ENCODE measurements at regions not wholly inside any gene's neighbourhood (a gene's known extent, or its start where the extent isn't known, plus 50 kb on each side); places are given as distances from the start of the nearest gene placed in this dataset.
"Not testable (repeated sequence)": the region's sequence is repeated elsewhere in the genome, so short reads cannot be mapped to it uniquely, and the experiment has no call there.

- no peak for DNase-seq
Measured at GRCh38 chr7:136303162-136303561, 326.0 kb upstream of the MTPN start.

- no peak for DNase-seq
Measured at GRCh38 chr7:136302049-136302448, 324.9 kb upstream of the MTPN start.

GRCh38 chr7:136294977-136295376 lies 317.8 kb upstream of the MTPN start:
- DNase-seq: no peak

DNA sequence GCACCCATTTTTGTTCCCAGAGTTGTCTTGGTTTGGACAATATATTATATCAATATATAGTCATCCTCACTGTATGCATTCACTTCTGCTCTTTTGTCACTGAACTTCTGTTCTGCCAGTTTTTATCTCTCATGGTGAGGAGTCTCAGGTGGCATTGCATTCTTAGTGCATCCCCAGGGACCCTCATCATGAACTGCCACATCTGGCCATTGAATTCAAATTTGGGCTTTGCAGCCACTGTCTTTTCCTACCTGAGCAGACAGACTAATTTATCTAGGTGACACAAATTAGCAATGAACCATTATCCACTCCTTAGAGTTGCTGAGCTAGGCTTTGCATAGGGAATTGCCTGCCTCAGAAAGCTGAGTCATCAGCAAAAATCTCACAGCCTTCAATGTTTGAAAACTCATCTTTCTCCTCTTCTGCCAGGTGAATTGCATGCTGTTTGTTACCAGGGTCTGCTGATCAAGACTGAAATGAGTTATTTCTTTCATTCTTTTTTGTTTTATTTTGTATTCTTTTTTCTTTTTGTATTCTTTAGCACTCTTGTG lies 316.8 kb upstream of the MTPN start:
- no peak for DNase-seq

DNA sequence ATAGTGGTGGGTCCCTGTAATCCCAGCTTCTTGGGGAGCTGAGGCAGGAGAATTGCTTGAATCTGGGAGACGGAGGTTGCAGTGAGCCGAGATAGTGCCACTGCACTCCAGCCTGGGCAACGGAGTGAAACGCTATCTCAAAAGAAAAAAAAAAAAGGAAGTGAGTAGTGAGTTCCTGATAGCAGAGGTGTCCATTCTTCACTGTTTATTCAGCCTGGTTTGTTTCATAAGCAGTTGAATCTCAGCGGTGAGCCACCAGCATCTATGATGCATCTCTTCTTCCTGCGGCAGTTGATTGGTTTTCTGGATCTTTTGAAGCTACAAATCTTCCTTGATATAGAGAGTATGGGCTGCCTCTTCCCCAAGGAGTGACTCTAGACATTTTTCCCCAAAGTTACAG lies 316.1 kb upstream of the MTPN start:
- DNase-seq: no peak

GRCh38 chr7:136292365-136292764 lies 315.2 kb upstream of the MTPN start:
- DNase-seq: no peak

DNA sequence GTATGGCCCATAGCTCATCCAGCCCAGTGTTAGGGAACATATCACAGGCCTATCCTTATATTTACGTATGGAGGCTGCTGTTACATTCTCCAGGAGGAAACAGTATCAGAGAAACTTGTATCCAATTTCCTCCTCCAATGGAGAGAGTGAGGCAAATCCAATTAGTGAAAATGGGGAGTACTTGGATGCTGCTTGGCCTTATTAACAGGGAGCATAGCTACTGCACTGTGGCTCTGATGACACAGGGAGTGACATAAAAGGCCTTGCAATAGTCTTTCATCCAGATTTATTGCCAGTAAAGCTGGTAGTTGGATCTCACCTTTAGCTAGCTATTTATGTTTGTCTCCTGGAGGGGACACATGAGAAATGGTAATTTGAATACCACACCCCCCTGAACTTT lies 313.2 kb upstream of the MTPN start:
- DNase-seq: no peak

DNA sequence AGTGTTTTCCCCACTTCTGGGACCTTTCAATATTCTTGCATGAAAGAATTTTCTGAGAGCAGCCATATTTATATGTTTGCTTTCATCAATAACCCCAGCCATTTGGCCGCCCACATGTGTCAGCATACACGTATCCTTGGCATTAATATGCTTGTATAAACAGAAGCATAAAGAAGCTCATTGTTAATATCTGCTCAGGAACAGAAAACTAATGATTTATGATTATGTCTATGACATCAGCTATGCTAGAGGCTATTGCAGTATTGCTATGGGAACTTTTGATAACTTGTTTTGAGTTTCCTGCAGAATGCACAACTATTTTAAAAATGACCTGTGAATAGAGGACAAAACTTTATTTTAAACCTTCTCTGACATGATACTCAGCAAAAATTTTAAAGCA lies 300.9 kb upstream of the MTPN start:
- peak; percentile 53 for DNase-seq

GRCh38 chr7:136275794-136276193 lies 298.6 kb upstream of the MTPN start:
- DNase-seq: no peak

GRCh38 chr7:136274636-136275345 lies 297.6 kb upstream of the MTPN start:
- DNase-seq: no peak

DNA sequence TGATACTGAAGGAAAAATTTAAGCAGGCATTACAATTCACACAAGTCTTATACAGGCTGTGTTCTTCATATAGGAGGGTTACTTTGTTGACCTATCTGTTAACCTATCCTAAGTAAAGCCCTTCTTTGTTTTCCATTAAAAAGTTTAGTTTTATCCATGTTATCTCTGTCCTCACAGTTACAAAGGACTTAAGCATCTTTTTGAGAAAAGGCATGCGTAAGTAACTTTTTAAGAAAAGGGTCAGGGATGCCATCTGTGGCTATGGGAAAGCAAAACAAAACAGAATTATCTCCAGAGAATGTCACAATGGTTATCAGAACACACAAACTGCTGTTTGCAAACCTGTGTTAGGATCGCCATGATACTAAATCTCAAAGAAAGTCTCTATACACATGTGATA lies 295.8 kb upstream of the MTPN start:
- no peak for DNase-seq

DNA sequence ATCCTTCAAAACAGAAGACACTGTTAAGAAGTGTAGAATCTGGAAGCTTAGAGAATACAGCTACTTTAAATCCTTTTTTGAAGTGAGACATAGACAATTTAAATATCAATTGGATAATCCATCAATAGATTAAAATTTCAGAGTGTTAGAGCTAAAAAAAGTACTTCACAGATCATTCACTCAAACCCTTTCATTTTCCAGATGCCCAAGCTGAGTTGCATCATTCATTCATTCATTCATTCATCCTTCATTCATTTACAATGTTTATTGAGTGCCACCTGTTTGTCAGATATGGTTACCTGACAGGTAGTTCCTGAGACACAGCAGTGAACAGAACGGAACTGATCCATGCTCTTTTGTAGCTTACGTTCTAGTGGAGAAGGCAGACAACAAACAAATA lies 290.7 kb upstream of the MTPN start:
- DNase-seq: no peak

GRCh38 chr7:136266457-136266856 lies 289.3 kb upstream of the MTPN start:
- no peak for DNase-seq

DNA sequence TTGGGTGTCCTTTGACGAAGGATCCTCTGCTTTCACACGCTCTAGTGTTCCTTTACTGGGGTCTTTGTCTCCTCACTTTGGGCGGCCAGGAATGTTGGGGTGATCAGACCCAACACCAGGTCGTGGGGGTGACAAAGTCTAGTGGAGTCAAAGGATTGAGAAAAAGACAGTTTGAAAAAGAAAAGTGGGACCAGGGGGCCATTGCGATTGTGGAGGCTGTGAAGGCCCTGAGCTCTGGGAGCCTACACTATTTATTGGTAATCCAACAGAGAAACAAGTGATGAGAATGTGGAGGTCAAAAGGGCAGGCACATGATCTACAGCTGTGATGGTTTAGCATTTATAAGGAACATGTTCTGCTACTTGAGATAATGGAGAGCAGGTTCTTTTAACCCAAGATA lies 287.1 kb upstream of the MTPN start:
- DNase-seq: not testable (repeated sequence)

DNA sequence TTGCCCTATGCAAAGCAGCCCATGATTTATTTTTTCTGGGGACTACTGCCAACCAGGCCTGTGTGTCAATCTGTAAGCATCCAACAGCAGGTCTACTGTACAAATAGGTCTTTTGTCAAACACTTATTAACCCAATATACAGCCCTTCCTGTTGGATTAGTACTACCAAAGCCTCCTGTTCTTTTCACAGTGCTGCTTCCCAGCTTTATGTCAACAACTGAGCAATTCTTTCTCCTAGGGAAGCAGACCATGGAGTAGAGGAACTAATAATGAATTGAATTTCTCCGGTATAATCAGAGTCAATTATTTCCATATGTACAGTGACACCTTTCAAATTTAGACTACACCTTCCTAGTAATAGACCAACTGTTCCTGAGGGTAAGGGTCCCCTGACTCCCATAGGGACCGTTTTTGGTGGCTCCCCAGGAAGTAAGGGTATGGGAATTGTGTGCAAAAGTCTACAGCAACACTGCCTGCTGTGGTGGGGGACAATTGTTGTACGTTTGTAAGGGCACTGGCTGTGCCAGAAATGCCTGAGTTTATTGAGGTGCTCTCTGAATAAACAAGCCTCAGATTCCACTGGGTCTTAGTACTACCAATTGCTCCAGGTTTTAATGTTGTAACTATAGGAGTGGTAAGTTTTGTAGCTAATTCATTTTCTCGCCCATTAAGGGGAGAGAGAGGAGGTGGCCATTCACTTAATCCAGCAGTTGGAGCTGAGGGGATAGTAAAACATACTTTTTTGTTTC lies 286.1 kb upstream of the MTPN start:
- DNase-seq: not testable (repeated sequence)

- not testable (repeated sequence) for DNase-seq
Measured at GRCh38 chr7:136260591-136260990, 283.4 kb upstream of the MTPN start.

GRCh38 chr7:136259074-136259473 lies 281.9 kb upstream of the MTPN start:
- DNase-seq: no peak

DNA sequence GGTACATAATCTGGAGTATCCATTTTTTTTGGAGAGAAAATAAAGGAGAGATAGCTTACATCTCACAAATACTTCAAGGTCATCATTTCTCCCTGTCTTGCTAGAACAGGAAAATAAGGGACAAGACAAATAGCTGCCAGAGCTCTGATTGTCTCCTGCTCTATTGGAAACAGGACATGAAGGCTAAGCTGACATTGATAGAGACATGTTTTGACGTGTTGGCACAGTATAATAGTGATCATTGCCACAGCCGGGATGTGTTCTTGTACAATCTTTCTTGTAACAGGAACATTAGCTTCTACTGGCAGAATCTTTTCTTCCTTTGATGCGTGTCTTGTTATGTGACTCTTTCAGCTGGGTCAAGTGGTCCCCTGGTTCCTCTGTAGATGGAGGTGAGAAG lies 279.3 kb upstream of the MTPN start:
- no peak for DNase-seq

GRCh38 chr7:136254148-136254547 lies 277.0 kb upstream of the MTPN start:
- DNase-seq: no peak

GRCh38 chr7:136251826-136252225 lies 274.7 kb upstream of the MTPN start:
- no peak for DNase-seq

DNA sequence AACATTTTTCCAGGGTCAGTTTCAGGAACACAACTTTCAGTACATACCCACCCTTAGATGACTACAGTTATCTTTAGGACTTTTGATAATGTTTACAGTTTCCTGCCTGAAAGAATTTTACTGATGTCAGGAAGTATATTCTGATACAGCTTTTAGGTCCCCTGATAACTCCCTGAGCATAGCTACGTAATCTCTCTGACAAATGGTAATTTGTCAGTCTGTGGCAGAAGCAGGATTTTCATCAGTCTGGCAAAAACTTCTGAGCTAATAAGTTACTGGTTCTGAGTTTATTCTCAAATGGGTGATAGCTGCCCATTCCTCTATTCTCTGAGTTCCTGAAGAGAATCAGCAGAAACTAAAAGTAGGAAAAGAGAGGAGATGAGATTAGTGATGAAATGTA lies 270.1 kb upstream of the MTPN start:
- DNase-seq: no peak

DNA sequence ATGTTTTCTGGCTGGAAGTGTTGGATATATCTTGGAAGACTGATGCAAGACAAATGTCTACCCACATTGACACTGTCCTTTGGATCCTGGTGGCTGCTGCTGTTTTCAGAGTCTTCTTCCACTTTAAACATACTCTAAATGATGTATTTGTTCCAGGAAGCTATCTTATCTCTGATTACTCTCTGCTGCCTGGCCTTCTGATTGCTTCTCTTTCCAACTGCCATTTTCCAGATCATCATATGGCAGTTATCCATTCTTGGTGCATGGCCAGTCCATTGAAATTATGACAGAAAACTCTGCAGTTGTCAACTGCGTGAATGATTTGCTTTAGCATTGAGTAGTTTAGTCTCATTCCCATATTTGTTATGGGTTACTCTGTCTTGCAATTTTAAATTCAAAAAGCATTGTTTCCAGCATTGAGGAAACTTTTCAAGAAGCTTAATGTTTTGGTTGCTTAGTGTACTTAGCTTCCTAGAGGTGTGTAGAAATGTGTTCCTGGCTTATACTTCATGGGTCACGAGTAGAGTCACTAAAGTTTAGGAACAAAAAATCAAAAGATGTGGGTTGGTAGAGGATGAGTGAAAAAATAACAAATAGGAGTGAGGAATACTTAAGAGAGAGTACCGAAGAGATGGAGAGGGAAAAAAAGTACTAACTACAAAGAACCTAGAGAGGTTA lies 268.3 kb upstream of the MTPN start:
- DNase-seq: no peak

DNA sequence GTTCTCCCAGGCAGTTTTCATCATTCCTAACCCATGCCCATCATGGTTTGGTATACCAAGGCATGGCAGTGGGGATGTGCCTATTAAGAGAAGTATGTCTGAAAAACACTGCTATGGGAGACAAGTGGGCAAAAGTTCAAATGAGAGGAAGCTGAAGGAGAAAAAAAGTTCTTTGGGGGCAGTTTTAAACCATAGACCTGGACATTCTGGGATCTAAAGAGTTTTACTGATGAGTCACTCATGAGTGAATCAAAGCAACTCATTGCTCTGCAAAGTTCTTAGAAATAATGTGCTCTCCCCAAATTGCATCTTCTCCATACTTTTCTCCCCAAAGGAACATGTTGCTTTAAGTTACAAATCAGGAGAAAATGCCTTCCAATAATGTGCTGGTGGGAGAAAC lies 256.9 kb upstream of the MTPN start:
- DNase-seq: no peak

DNA sequence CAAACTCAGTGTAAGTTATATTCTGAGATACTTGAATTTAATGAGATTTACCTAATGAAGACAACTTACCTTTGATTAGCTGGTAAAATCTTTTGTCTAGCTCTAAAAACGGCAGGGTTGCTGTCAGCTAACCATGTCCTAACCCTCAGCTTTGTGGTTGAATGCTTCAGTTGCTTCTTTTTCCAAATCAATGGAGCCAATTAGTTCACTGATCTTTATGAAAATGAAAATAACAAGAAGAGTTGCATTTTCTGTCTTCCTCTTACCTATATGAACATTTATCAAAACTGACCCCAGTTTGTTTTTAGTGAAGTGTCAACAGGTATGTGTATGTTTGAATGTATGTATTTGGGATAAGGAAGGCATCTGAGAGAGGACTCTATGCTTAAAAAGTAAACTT lies 253.1 kb upstream of the MTPN start:
- no peak for DNase-seq

Data from NCI-H1048 (cell line).